ENCODE measurements at regions not wholly inside any gene's neighbourhood (a gene's known extent, or its start where the extent isn't known, plus 50 kb on each side); places are given as distances from the start of the nearest gene placed in this dataset.

- H3K4me3 ChIP-seq (ENCODE audit: low read depth, low read length): no peak overlapping the region
- no peak for DNase-seq (ENCODE audit: low read depth)
- TF ChIP-seq, protein P1, sequence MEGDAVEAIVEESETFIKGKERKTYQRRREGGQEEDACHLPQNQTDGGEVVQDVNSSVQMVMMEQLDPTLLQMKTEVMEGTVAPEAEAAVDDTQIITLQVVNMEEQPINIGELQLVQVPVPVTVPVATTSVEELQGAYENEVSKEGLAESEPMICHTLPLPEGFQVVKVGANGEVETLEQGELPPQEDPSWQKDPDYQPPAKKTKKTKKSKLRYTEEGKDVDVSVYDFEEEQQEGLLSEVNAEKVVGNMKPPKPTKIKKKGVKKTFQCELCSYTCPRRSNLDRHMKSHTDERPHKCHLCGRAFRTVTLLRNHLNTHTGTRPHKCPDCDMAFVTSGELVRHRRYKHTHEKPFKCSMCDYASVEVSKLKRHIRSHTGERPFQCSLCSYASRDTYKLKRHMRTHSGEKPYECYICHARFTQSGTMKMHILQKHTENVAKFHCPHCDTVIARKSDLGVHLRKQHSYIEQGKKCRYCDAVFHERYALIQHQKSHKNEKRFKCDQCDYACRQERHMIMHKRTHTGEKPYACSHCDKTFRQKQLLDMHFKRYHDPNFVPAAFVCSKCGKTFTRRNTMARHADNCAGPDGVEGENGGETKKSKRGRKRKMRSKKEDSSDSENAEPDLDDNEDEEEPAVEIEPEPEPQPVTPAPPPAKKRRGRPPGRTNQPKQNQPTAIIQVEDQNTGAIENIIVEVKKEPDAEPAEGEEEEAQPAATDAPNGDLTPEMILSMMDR (IDR thresholded peaks at IDR 0.05; ENCODE audit: low read depth, low read length, missing control alignments): no peak
Observed at GRCh38 chr1:29811247-29811646, 574.9 kb downstream of the PTPRU start.

DNA sequence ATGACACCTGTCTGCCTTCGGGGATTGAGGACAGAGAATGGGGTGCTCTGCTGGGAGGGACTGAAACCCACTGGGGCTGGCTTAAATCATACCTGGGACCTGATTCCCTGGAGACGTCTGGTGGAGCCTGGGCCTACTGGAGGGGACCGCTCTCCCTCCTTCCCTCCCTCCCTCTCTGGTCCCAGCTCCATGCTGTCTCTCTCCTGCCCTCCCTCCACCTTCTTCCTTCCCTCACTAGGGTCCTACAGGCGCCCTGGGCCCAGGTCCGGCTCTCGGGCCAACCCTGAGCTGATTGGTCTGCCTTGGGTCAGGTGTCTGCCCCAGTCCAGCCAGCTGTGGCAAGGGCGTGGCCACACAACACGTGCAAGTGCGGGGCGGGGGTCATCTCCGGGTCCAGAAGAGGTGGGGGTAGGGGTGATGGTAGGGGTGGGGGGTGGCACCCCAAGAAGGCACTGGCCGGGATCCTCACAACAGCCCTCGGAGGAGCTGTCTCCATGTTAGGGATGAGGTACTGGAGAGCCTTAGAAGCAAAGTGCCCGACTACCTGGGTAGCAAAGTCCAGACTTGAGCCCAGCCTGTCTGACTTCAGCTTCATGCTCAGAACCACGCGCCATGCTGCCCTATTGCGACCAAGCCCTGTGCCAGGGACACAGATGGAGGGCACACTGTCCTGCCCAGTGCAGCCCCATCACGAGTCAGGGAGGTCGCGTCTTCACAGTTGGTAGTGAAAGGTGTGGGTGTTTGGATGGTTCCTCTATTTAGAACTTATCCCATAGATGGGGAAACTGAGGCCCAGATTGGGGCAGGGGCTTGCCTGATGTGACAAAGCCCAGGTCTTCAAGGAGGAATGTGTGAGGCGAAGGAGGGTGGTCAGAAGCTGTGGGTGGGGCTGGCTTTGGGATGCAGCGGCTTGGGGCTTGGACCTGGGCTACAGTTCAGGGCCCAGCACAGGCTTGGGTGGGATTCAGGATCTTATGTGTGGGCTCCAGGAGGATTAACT is 574.1 kb downstream of the PTPRU start:
- no peak overlapping the region for H3K4me3 ChIP-seq (ENCODE audit: low read depth, low read length)
- no peak for DNase-seq (ENCODE audit: low read depth)
- TF ChIP-seq, protein P1 (IDR thresholded peaks at IDR 0.05; ENCODE audit: low read depth, low read length, missing control alignments): no peak

DNA sequence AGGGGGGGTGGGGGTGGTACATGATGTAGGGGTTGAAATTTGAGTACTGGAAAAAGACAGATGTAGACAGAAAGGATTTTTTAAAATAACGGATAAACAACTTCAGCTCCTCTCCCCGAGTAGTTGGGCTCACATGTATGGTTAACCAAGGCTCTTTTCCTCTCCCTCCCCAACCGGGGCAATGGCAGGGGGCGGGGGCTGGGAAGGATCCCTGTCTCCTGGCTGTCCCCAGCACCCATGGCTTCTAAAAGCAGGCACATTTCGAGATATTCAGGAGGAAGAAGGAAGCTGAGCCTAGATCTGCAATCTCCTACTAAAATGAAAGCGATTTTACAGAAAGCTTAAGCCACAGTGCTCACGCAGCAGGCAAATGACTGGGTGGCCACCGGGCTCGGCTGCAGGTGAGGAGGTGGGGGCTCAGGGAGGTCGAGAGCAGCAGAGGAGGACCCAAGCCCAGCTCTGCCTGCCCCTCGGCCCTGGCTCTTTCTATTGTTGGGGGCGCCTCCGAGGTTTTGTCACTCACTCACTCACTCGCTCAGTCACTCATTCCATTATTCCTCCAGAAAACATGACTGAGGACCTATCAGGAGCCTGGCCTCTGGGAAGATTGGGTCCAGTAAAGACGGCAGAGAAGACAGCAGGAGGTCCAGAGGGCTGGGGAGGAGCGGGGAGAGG is 573.3 kb downstream of the PTPRU start:
- H3K4me3 ChIP-seq (ENCODE audit: low read depth, low read length): no peak overlapping the region
- TF ChIP-seq, protein P1 (IDR thresholded peaks at IDR 0.05; ENCODE audit: low read depth, low read length, missing control alignments): no peak
- no peak for DNase-seq (ENCODE audit: low read depth)

DNA sequence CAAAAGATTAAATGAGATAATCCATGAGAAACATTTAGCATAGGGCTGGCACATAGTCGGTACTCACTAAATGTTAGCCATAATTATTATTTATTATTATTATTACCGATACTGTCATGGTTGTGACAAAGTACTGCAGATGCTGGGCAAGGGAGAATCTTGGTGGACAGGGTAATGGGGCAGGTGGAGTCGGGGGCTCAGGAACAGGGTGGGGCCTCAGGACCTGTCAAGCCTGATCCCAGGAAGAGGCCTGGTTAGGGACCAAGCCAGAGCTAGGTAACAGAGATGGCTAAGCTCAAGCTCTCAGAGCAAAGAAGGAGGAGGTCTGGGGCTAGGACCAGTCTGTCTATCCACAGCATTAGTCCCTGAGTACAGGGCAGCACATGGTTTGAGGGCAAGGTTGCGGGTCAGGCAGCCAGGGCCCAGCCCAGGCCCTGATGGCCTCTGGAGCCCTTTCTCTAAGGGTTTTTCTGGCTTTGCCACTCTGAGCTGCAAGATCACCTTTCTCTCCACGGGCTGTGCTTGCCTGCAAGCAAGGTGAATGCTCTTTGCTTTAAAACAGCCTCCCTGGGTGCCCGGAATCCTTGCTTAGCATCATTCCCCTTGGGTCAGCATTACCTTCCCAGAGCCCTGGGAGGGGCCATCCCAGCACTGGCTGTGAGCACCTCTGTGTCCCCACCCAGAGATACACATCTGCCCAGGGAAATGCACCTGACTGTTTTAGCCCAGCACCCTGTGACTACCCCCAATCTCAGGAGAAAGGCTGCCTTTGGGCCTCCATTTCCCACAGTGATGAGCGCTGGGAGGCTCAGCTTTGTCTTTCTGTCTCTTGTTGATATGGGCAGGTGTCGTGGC is 572.0 kb downstream of the PTPRU start:
- TF ChIP-seq, protein P1 (IDR thresholded peaks at IDR 0.05; ENCODE audit: low read depth, low read length, missing control alignments): no peak
- no peak for DNase-seq (ENCODE audit: low read depth)
- no peak overlapping the region for H3K4me3 ChIP-seq (ENCODE audit: low read depth, low read length)

DNA sequence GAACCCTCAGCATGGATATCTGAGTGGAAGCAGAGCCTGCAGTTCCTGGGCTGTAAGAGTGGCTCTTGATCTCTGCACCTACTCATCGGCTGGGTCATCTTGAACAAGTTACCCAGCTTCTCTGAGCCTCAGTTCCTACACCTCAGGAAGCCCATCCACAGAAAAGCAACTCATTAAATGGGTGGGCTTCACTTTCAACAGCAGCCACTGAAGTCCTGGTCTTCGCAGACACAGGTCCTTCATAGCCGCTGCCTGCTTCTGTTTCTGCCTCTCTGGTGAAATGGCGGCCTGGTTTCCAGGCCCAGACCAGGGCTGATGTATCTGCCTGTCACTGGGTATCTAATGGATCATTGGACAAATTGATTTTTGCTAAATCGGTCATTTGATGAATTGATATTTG is 571.4 kb downstream of the PTPRU start:
- no peak overlapping the region for H3K4me3 ChIP-seq (ENCODE audit: low read depth, low read length)
- TF ChIP-seq, protein P1 (IDR thresholded peaks at IDR 0.05; ENCODE audit: low read depth, low read length, missing control alignments): no peak
- no peak for DNase-seq (ENCODE audit: low read depth)

DNA sequence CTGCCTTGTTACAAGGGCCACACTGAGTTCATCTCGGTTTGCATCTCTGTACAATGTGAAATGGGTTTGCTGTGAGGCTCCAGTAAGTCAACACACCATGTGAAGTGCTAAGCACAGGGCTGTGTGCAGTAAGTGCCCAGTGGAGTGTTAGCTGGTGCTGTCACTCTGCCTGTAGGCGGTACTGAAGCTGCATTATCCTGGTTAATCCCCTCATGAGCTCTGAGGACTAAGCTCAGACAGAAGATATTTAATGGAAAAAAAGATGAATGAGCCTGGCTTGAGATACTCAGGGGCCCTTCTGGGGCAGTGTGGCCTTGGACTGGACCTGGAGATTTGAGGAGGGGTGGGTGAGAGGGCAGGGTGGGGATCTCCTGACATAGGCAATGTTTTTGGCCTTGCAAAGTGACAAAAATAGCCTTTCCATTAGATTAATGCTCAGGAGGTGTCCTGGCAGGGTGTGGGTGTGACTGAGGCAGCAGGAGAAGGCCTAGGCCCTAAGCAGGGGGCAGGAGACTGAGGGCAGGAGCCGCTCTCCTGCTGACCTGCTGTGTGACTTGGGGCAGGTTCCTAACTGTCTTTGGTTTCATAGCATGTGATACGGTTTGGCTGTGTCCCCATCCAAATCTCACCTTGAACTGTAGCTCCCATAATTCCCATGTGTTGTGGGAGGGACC is 570.5 kb downstream of the PTPRU start:
- TF ChIP-seq, protein P1 (IDR thresholded peaks at IDR 0.05; ENCODE audit: low read depth, low read length, missing control alignments): no peak
- no peak for DNase-seq (ENCODE audit: low read depth)
- H3K4me3 ChIP-seq (ENCODE audit: low read depth, low read length): no peak overlapping the region
